HepG2 (cell line): ENCODE measurements at regions not wholly inside any gene's neighbourhood (a gene's known extent, or its start where the extent isn't known, plus 50 kb on each side); places are given as distances from the start of the nearest gene placed in this dataset.

Experiments
- EED ChIP-seq: sonication (generic); formaldehyde crosslinking; IDR thresholded peaks from 2 replicates; pipeline ENCODE4 v1.5.0; 2020; ENCODE audit warnings: mild to moderate bottlenecking, missing genetic modification reagents
- TF ChIP-seq, protein P1 (sequence below): sonication (generic); formaldehyde crosslinking; IDR thresholded peaks from 2 replicates; pipeline ENCODE4 v1.4.0; 2020; ENCODE audit warnings: missing genetic modification reagents, borderline replicate concordance
- TF ChIP-seq, protein P2 (sequence below), 2 experiments: sonication (generic) in 1 of 2; formaldehyde crosslinking in 1 of 2; IDR thresholded peaks; 2 replicates each; pipeline versions ENCODE4 v1.4.0 to v1.6.1; 2016 to 2020; ENCODE audit warnings: borderline replicate concordance in 1 of 2, low read depth in 1 of 2, mild to moderate bottlenecking in 1 of 2, missing genetic modification reagents in 1 of 2
- TF ChIP-seq, protein P3 (sequence below): sonication (generic); formaldehyde crosslinking; IDR thresholded peaks from 2 replicates; pipeline ENCODE4 v1.8.1; 2023; ENCODE audit warnings: mild to moderate bottlenecking, missing genetic modification reagents, borderline replicate concordance

DNA sequence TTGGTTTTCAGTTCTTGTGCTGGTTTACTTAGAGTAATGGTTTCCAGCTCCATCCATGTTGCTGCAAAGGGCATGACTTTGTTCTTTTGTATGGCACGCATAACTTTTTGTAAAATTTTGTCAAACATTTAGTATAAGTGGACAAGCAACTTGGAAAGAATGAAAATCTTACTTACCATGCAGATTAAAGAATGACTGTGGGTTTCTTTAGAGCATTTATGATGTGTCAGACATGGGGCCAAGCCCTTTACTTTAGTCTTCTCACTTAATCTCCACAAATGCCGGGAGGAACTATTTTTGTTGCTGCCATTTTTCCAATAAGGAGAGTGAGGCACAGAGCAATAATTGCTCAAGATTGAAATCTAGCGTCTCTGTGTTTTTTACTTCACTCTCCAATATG lies 652.5 kb upstream of the TBX3 start (continued):
- TF ChIP-seq, protein P1, sequence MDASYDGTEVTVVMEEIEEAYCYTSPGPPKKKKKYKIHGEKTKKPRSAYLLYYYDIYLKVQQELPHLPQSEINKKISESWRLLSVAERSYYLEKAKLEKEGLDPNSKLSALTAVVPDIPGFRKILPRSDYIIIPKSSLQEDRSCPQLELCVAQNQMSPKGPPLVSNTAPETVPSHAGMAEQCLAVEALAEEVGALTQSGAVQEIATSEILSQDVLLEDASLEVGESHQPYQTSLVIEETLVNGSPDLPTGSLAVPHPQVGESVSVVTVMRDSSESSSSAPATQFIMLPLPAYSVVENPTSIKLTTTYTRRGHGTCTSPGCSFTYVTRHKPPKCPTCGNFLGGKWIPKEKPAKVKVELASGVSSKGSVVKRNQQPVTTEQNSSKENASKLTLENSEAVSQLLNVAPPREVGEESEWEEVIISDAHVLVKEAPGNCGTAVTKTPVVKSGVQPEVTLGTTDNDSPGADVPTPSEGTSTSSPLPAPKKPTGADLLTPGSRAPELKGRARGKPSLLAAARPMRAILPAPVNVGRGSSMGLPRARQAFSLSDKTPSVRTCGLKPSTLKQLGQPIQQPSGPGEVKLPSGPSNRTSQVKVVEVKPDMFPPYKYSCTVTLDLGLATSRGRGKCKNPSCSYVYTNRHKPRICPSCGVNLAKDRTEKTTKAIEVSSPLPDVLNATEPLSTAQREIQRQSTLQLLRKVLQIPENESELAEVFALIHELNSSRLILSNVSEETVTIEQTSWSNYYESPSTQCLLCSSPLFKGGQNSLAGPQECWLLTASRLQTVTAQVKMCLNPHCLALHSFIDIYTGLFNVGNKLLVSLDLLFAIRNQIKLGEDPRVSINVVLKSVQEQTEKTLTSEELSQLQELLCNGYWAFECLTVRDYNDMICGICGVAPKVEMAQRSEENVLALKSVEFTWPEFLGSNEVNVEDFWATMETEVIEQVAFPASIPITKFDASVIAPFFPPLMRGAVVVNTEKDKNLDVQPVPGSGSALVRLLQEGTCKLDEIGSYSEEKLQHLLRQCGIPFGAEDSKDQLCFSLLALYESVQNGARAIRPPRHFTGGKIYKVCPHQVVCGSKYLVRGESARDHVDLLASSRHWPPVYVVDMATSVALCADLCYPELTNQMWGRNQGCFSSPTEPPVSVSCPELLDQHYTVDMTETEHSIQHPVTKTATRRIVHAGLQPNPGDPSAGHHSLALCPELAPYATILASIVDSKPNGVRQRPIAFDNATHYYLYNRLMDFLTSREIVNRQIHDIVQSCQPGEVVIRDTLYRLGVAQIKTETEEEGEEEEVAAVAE = no peak
- TF ChIP-seq, protein P2, sequence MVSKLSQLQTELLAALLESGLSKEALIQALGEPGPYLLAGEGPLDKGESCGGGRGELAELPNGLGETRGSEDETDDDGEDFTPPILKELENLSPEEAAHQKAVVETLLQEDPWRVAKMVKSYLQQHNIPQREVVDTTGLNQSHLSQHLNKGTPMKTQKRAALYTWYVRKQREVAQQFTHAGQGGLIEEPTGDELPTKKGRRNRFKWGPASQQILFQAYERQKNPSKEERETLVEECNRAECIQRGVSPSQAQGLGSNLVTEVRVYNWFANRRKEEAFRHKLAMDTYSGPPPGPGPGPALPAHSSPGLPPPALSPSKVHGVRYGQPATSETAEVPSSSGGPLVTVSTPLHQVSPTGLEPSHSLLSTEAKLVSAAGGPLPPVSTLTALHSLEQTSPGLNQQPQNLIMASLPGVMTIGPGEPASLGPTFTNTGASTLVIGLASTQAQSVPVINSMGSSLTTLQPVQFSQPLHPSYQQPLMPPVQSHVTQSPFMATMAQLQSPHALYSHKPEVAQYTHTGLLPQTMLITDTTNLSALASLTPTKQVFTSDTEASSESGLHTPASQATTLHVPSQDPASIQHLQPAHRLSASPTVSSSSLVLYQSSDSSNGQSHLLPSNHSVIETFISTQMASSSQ (IDR thresholded peaks at IDR 0.05; ENCODE audit: low read depth) = no peak
- TF ChIP-seq, protein P2 (CRISPR knock-in tag; IDR thresholded peaks at IDR 0.05; ENCODE audit: borderline replicate concordance) = no peak
- TF ChIP-seq, protein P3, sequence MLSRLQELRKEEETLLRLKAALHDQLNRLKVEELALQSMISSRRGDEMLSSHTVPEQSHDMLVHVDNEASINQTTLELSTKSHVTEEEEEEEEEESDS (CRISPR knock-in tag) = no peak
- no peak for TF ChIP-seq EED
